ENCODE measurements at regions not wholly inside any gene's neighbourhood (a gene's known extent, or its start where the extent isn't known, plus 50 kb on each side); places are given as distances from the start of the nearest gene placed in this dataset.

GRCh38 chr13:81446441-81446840, 1105.5 kb upstream of the SPRY2 start:
- ChIA-PET CTCF (interaction anchor here (0.6 to 0.7 kb wide), 2 partner anchors 22 to 815 kb away, joined by 3 read pairs; no protein-coding TSS in a partner anchor), POLR2A (interaction anchor here (0.5 to 0.6 kb wide), 2 partner anchors 117 to 900 kb away, joined by 3 to 4 read pairs; no protein-coding TSS in a partner anchor)
- no TSS peak for BruUV-seq (replicated peaks)
- no peak overlapping the region for H3K4me3 Mint-ChIP-seq (ENCODE audit: unreplicated experiment)
- no peaks in the 10 kb centered on the region for H3K27me3 Mint-ChIP-seq (ENCODE audit: insufficient read depth, unreplicated experiment)
- DNase-seq (ENCODE audit: unreplicated experiment): no peak
- H3K9me3 Mint-ChIP-seq (ENCODE audit: unreplicated experiment): no peaks in the 10 kb centered on the region
- intact Hi-C loops (cut with micrococcal nuclease): no loop called here
- no peak for TF ChIP-seq CTCF (IDR thresholded peaks at IDR 0.05; ENCODE audit: unreplicated experiment)
- no peaks in the 10 kb centered on the region for H3K36me3 Mint-ChIP-seq (ENCODE audit: insufficient read depth, unreplicated experiment)
- no peak overlapping the region for H3K27ac Mint-ChIP-seq (ENCODE audit: low read depth, unreplicated experiment)
- H3K4me1 Mint-ChIP-seq (ENCODE audit: insufficient read depth, unreplicated experiment): no peaks in the 10 kb centered on the region

- ChIA-PET CTCF (interaction anchor here (1.9 kb wide), 1 partner anchor 272 kb away, joined by 5 read pairs; no protein-coding TSS in a partner anchor), POLR2A (interaction anchor here (0.6 kb wide), 2 partner anchors 66 to 528 kb away, joined by 3 read pairs; no protein-coding TSS in a partner anchor)
- BruUV-seq (replicated peaks): no TSS peak
- Mint-ChIP-seq H3K4me3 (ENCODE audit: unreplicated experiment) (no peak overlapping the region), H3K27me3 (ENCODE audit: insufficient read depth, unreplicated experiment) (no peaks in the 10 kb centered on the region), H3K9me3 (ENCODE audit: unreplicated experiment) (no peaks in the 10 kb centered on the region), H3K4me1 (ENCODE audit: insufficient read depth, unreplicated experiment) (no peaks in the 10 kb centered on the region), H3K36me3 (ENCODE audit: insufficient read depth, unreplicated experiment) (no peaks in the 10 kb centered on the region), H3K27ac (ENCODE audit: low read depth, unreplicated experiment) (no peak overlapping the region)
- peak; percentile 31 for DNase-seq (ENCODE audit: unreplicated experiment)
- TF ChIP-seq CTCF (IDR thresholded peaks at IDR 0.05; ENCODE audit: unreplicated experiment): no peak
- intact Hi-C loops (cut with micrococcal nuclease): no loop called here
Observed at GRCh38 chr13:81442904-81443303, 1102.0 kb upstream of the SPRY2 start.

GRCh38 chr13:81425286-81425685, 1084.4 kb upstream of the SPRY2 start:
- CTCF ChIA-PET: no interaction called here
- BruUV-seq (replicated peaks): no TSS peak
- no peak for TF ChIP-seq CTCF (IDR thresholded peaks at IDR 0.05; ENCODE audit: unreplicated experiment)
- no peak for DNase-seq (ENCODE audit: unreplicated experiment)
- peaks cover 7% of the 10 kb centered on the region for H3K9me3 Mint-ChIP-seq (ENCODE audit: unreplicated experiment)
- H3K4me3 Mint-ChIP-seq (ENCODE audit: unreplicated experiment): no peak overlapping the region
- POLR2A ChIA-PET: no interaction called here
- intact Hi-C loops (cut with micrococcal nuclease): no loop called here
- H3K4me1 Mint-ChIP-seq (ENCODE audit: insufficient read depth, unreplicated experiment): peaks cover 3% of the 10 kb centered on the region
- H3K27ac Mint-ChIP-seq (ENCODE audit: low read depth, unreplicated experiment): no peak overlapping the region
- H3K27me3 Mint-ChIP-seq (ENCODE audit: insufficient read depth, unreplicated experiment): no peaks in the 10 kb centered on the region
- no peaks in the 10 kb centered on the region for H3K36me3 Mint-ChIP-seq (ENCODE audit: insufficient read depth, unreplicated experiment)

GRCh38 chr13:81409284-81409683, 1068.4 kb upstream of the SPRY2 start:
- H3K9me3 Mint-ChIP-seq (ENCODE audit: unreplicated experiment): no peaks in the 10 kb centered on the region
- H3K4me1 Mint-ChIP-seq (ENCODE audit: insufficient read depth, unreplicated experiment): peaks cover 7% of the 10 kb centered on the region
- ChIA-PET POLR2A (no interaction called here), CTCF (interaction anchor here (1.1 kb wide), 1 partner anchor 32 kb away, joined by 3 read pairs; no protein-coding TSS in a partner anchor)
- intact Hi-C loops (cut with micrococcal nuclease): no loop called here
- TF ChIP-seq CTCF (IDR thresholded peaks at IDR 0.05; ENCODE audit: unreplicated experiment): no peak
- DNase-seq (ENCODE audit: unreplicated experiment): no peak
- no peak overlapping the region for H3K4me3 Mint-ChIP-seq (ENCODE audit: unreplicated experiment)
- no TSS peak for BruUV-seq (replicated peaks)
- H3K36me3 Mint-ChIP-seq (ENCODE audit: insufficient read depth, unreplicated experiment): no peaks in the 10 kb centered on the region
- no peaks in the 10 kb centered on the region for H3K27me3 Mint-ChIP-seq (ENCODE audit: insufficient read depth, unreplicated experiment)
- H3K27ac Mint-ChIP-seq (ENCODE audit: low read depth, unreplicated experiment): no peak overlapping the region
